Fibroblast of the aortic adventitia (primary cell): ENCODE measurements at regions not wholly inside any gene's neighbourhood (a gene's known extent, or its start where the extent isn't known, plus 50 kb on each side); places are given as distances from the start of the nearest gene placed in this dataset.

ENCODE experiments used
- DNase-seq: peaks from one replicate; pipeline ENCODE4 v3.0.0-alpha.2; 2010; ENCODE audit warnings: low read depth
- H3K4me3 ChIP-seq: 2 replicates; pipeline ENCODE4 v1.5.1; 2011; ENCODE audit warnings: low read depth, mild to moderate bottlenecking, control low read depth, low read length, moderate library complexity
- CTCF ChIP-seq: IDR thresholded peaks from 2 replicates; pipeline ENCODE4 v1.5.1; 2011; ENCODE audit warnings: mild to moderate bottlenecking, low read length, control low read depth, inconsistent platforms; ENCODE audit not compliant: insufficient read depth

DNA sequence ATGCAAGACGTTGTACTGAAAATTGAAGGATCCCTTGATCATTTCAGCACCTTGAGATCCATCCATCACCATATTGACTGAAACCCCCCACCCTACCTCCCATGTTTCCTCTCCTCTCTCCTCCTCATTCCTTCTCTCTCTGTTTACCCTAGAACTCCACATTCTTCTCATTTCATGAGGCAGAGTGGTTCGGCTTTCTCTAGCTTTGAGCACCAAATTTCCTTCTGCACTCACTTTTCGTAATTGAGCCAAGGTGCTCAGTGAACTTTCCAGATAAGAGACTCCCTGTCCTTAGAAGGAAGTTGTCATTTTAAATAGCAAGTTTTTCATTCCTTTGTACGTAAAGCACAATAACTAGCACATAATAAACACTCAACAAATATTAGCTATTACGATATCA is 108.3 kb upstream of the SLC34A2 start:
- TF ChIP-seq CTCF: no peak
- no peak for DNase-seq
- no peak overlapping the region for H3K4me3 ChIP-seq

DNA sequence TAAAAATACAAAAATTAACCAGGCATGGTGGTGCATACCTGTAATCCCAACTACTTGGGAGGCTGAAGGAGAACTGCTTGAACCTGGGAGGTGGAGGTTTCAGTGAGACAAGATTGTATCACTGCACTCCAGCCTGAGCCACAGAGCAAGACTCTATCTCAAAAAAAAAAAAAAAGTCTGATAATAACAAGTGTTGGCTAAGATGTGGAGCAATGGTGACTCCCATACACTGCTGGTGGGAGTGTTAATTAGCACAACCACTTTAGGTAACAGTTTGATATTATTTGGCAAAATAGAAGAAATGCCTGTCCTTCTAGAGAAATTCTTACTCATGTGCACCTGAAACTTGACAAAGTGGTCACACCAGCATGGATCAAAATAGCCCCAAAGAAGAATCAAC is 106.2 kb upstream of the SLC34A2 start:
- no peak for TF ChIP-seq CTCF
- DNase-seq: no peak
- H3K4me3 ChIP-seq: no peak overlapping the region

DNA sequence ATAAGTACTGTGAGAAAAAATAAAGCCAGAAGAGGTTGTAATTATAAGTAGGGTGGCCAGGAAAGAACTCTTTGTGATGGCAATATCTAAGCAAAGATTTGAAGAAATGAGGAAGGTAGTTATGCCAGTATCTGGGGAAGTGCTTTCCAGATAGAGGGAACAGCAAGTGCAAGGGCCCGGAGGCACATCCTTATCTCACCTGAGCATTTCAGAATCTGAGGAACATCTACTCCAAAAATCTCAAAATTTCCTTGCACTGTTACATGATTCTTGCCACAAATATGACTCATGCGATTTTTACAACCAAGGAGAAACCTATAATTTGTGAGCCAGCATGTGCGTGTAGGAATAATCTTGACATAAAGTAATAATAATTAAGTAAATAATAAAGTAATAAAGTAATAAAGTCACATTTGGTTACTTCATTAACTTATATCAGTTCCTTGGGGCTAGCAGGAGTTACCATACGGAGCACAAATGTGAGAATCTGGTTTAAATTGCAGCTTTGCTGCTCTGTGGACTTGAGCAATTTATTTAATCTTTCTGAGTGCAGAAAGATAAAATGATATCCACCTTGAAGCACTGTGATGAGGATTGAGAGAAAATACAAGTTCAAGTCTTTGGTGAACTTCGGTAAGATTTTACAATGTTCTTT is 105.1 kb upstream of the SLC34A2 start:
- no peak overlapping the region for H3K4me3 ChIP-seq
- TF ChIP-seq CTCF: no peak
- no peak for DNase-seq

DNA sequence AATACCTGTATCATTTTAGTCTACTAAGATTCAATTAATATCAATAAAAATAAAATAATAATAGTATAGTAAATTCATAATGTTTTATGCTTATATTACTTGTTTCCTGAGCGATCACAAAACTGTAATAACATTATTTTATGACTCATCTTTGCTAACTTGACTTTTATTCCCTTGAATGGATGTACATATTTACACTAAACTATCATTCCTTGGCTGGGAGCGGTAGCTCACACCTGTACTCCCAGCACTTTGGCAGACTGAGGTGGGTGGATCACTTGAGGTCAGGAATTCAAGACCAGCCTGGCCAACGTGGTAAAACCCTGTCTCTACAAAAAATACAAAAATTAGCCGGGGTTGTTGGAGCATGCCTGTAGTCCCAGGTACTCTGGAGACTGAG is 104.0 kb upstream of the SLC34A2 start:
- DNase-seq: no peak
- no peak overlapping the region for H3K4me3 ChIP-seq
- TF ChIP-seq CTCF: no peak

- H3K4me3 ChIP-seq: no peak overlapping the region
- DNase-seq: no peak
- TF ChIP-seq CTCF: no peak
Measured at GRCh38 chr4:25552580-25553271, 102.9 kb upstream of the SLC34A2 start.

DNA sequence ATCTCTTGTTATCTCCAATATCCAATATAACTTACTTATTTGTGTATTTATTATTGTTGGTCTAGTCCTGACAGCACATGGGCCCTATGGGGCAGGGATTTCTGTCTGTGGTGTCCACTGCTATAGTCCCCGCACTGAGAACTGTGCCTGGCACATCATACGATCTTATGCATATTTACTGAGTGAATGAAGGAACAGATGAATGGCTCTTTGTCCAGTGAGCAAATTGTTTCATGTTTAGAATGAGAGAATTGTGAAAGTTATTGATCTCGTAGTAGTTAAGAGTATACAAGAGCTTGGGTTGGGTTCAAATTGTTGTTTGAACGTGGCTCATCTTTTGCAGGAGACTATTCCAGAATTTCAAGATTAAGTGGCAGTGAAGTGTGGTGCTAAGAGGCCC is 96.1 kb upstream of the SLC34A2 start:
- TF ChIP-seq CTCF: no peak
- no peak for DNase-seq
- H3K4me3 ChIP-seq: no peak overlapping the region
